HG02610 (cell line): ENCODE measurements at regions not wholly inside any gene's neighbourhood (a gene's known extent, or its start where the extent isn't known, plus 50 kb on each side); places are given as distances from the start of the nearest gene placed in this dataset.

Experiments
- ATAC-seq: cut with Tn5 transposase; IDR thresholded peaks from one replicate; pipeline ENCODE4 v1.9.1; 2021; ENCODE audit warnings: mild to moderate bottlenecking, moderate library complexity; ENCODE audit not compliant: unreplicated experiment

DNA sequence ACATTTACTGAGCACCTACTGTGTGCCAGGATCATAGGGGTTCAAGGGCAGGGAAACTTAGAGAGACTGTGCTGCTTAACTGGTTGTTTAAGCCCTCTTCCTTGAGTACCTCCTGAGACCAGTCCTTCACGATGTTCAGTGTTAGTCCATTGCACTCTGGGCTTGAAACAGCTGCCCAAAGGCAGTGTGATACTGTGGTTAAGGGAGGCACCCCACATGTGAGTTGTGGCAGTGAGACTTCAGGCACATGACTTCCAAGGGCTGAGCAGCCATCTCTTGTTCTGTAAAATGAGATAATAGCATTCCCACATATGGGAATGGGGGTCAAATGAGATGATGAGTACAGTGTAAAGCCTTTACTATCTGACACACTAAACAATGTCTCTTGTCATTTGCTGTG lies 75.1 kb downstream of the LINGO1 start:
- ATAC-seq: no peak

DNA sequence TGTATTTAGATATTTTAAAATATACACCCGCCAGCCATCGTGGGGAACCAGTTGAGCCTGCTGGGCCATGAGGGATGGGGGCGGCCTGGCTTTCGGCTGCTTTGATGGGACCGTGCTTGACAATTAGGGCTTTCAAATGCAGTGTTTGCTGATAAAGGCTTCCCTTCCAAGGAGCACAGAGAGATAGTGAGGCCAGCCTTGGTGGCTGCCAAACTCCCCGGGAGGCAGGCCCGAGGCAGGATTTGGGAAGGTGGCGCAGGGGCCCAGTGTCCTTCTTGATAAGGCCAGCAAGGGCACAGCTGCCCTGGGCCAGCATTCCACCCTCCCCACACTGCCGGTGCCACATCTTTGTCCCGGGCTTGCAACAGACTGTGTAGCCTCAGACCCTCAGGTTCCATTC lies 75.6 kb downstream of the LINGO1 start:
- ATAC-seq: no peak

DNA sequence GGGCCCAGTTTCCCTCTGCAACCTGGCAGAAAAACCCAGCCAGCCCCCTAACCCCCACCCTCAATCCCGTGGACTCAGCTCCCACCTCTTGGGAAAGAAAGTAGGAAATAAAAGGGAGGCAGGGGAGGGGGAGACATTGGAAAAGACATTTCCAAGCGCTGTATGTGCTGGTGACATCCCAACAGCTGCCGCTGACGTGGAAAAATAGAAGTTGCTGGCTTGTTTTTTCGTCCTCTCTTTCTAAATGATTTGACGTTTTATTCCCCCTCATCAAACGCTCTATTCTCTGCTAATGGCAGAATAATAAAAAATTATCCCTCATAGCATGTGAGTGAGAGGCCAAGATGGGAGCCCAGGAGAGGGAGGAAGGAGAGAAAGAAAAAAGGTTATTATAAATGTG lies 76.1 kb downstream of the LINGO1 start:
- no peak for ATAC-seq

DNA sequence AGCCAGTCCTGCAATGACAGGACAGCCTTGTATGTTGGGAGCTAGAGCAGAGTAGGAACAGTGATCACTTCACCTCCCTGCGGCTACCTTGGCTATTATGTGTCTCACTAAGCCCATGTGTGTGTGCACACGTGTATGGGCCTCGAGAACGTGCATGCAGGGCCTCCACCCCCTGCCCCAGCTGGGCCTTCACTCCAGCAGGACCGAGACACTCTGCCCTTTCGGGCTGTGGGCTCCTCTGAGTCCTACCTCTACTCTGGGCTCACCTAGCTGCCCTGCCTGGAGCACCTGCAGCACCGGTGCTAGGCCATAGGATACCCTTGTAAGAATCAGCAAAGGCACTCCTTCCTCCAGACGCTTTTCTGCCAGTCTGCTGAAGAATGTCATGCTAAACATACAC lies 77.5 kb downstream of the LINGO1 start:
- no peak for ATAC-seq

DNA sequence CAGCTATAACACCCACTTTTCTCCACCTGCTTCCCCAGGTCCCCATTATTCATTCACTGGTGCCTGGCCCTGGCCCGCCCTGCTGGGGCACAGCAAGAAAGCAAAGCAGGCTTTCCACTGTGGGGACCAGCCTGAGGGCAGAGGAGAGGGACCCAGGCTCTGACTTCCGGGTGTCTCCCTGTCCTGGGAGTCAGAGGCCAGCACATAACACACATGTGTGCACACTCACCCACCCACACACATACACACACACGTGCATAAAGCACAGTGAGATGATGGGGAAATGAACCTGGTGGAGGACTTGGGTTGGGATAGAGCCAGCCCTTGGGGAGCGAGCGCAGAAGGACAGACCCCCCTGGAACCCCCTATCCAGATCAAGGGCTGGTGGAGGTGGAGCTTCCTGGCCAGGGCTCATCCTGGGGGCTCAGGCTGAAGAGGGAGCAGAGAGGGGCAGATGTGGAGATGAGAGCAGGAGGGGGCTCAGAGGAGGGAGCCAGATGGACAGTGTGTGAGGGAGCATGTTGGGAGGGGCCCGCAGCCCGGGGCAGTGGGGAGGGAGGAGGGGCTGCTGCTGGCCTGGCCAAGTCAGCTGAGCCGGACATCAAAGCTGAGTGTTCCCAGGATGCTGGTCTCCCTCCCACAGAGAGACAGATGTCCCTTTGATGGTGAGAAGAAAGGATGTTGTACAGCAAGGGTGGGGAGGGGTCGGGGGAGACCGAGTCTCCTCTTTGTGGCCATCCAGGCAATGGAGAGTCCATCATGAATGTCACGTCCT lies 78.2 kb downstream of the LINGO1 start:
- no peak for ATAC-seq

DNA sequence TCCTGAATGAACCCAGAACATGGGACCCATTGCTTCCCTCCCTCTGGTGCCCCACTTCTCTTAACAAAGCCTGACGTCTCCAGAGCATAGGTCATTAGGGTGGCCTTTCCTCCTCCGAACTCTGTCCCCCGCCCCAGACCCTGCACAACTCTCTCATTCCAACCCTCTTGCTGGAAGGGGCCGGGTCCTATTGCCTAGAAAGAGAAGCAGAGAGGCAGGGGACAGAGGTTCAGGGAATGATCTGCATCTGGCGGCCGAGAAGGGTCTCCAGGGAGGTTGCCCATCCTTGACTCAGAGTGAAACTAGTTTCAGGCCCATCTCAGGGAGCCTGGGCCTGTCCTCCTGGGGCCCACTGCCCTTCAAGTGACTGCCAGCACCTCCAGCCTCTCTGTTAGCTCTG lies 79.0 kb downstream of the LINGO1 start:
- ATAC-seq: no peak

DNA sequence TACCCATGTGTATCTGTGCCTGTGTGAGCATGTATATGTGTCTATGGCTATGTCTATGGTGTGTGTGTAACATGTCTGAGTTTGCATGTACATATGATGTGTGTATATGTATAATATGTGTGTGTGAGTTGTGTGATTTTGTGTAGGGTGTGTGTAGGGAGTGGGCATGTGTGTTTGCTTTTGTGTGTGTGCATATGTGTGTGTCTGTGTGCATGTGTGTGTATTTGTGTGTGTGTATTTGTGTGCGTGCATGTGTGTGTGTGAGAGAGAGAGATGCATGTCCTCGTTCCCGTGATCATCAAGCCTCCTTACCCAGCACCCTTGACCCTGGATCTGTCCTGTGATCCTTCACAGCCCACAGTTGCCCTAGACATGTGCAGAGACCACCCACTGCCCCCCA lies 79.5 kb downstream of the LINGO1 start:
- ATAC-seq: no peak

DNA sequence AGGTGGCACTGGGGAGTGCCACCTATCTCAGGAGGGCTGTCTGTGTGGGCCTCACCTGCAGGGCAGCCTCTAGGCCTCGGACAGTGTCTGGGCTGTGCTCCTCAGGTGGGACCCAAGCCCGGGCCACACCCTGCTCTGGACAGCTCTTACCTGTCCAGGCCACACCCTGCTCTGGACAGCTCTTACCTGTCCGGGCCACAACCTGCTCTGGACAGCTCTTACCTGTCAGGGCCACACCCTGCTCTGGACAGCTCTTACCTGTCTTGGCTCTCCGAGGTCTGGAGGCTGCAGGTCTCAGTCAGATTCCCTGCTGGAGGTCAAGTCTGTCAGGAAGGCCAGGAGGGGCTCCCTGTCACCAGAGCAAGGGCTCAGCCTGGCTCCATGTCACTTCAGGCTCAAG lies 80.6 kb downstream of the LINGO1 start:
- ATAC-seq: no peak

DNA sequence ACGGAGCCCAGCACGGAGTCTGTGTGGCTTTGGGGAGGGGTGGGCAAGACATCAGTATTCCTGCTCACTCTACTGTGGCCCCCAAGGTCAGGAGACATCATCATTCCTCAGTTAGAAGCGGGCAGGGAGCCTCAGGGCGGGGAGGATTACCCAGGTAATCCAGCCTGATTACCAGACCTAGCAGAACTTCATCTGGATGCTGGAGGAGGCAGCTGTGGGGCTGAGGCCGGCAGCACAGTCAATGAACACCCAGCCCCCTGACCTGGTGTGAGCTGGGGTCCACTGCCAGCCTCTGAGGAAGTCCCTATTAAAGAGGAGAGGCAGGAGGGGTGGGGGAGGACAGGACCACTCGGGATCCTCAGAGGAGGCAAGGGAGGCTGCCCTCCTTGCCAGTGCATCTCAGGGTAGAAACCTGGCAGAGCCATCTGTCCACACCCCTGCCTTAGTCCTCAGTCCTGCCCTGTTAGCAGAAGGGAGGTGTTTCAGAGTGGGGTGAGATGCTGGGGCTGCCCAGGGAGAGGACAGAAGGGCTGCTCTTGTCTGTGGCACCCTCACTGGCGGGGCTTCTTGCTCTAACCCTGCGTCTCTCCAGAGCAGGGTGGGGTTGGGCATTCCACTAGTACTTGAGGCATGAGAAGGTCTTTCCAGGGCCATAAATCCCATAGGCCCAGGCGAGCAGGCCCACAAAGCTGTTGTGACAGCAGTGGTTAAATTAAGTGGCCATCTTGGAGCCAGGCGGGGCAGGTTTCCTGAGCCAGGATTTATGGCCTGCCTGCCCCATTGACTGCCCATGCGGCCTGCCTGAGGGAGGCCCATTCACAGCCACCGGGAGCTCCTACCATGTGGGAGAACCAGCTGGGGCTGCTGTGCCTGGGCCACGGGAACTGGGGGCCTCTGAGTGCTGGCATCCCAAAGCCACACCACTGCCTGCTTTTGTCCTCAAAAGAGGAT lies 82.1 kb downstream of the LINGO1 start:
- no peak for ATAC-seq

DNA sequence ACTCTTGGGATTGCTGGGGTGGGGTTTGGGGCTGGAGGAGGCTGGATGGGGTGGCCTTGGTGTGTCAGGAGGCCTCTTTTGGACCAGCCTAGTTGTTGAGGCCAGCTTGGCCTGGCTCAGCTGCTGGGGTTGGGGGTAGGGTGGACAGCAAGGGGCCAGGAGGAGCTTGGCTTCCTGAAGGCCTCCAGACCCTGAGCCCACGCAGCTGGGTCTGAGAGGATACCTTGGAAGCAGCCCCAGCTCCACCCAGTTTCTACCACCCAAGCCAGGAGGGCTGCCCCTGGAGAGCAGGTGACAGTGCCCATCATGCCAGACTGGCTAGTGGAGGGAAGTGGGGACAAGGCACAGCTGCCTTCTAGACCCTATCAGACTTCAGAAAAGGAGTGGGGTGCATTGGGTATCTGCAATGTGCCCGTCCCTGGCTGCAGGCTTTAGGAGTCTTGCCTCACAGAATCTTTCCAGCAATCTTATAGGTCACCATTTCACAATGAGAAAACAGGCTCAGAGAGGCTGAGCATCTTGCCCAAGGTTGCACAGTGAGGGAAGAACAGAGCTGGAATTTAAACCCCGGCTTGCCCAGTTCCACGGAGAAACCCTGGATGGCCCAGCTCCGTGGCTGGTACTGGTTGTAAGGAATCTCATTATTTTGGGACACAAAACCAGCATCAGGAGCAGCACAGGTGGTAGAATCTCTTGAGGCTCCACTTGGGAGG lies 83.0 kb downstream of the LINGO1 start:
- no peak for ATAC-seq

DNA sequence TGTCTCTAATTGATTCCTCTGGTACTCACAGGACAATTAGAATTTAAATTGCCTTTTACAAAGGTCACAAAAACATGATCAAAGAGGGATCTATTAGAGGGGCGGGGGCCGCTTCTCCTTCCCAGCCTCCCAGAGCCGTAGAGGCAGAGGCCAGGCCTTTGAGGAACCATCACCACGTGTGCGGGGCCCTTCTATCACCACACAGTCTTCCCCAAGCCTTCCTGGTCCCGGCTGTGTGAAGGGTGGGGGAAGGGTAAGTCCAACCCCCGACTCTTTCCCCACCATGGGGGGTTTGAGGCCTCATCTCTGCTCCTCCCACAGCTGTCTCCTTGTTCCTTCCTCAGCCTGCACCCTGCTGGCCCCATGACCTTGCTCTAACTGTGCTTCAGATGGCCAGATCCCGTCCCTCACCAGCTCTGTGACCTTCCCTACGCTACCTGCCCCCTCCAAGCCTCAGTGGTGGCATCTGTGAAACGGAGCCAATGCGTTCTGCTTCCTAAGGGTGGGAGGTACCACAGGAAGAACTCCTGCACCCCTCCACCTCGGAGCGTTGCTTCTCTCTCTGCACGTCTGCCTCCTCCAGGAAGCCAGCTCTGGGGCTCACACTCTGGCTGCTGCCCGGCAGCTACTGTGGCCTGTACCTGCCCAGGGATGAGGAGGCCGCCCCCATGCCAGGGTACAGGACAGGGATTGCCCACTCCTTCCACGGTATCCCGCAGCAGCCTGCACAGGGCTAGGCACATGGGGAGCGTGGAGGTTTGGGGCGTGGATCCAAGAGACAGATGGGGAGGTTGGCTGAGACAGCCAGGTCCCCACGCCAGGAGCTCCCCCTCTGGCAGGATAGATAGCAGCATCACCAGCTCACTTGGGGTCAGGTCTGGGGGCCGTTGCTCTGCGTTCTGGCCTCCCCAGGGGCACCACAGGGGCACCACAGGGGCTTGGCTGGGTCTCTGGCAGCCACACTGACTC lies 83.8 kb downstream of the LINGO1 start:
- ATAC-seq: no peak

DNA sequence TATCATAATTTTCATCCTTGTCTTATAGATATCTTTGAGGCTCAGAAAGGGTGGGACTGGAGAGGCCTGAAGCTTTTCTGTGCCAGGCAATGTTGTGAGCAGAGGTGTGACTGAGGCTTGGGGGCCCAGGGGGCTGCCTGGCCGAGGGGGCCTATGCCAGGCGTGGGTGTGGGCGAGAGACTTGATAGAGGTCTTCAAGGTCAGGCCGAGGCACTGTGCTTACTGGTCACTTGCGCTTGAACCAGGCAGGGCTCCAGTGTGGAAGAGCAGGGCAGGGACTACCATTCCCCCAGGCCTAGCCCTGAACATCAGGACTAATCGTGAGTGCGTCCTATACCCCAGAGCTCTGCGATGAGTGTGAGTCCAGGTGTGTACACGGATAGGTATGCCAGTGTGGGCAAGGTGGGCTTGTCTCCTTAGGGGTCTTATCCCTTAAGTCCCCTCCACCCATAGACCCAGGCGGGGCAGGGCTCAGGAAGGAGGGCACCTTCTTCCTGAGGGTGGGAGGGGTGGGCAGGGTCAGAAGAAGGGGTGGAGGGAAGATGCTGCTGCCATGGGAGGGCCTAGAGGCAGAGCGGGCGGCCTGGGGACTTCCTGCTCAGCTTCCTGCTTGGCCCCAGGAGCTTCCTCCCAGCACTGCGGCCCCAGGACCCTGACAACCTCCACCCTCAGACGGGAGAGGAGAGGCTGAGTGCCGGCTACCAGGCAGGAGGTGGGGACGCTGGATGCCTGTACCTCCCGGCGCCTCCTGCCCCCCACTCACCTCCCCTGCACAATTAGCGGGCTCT lies 84.7 kb downstream of the LINGO1 start:
- no peak for ATAC-seq

DNA sequence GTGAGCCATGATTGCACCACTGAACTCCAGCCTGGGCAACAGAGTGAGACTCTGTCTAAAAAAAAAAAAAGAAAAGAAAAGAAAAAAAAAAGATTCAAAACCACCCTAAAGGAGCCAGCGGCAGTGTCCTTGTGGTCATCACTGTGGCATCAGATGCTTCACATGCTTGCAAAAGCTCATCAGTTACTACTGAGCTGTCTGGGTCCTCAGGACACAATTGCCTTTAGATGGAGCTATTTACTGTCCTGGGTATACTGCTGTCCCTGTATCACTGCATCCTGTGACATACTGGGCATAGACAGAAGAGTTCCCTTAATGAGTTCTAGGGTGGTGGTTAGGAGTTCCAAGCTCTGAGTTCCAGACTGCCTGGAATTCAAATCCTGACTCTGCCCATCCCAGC lies 85.8 kb downstream of the LINGO1 start:
- no peak for ATAC-seq

DNA sequence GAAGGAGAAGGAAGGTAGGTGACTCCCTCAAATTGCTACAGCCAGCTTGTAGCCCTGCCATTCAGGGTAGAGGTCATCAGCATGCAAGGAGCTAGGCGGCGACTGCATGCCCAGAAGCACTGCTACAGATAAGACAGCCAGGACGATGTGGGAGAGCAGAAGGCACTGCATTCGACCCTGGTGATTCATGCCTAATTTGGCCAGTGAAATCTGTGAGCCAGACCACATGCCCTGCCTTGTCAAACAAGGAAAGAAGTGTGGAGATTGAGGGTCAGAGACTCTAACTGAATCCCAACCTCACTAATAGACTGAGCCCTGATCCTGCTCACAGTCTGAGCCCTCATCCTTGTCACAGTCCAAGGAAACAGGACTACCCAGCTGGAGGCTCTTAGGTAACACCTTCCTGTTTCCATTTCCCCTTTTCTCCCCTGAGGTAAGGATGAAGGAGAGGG lies 86.6 kb downstream of the LINGO1 start:
- no peak for ATAC-seq

DNA sequence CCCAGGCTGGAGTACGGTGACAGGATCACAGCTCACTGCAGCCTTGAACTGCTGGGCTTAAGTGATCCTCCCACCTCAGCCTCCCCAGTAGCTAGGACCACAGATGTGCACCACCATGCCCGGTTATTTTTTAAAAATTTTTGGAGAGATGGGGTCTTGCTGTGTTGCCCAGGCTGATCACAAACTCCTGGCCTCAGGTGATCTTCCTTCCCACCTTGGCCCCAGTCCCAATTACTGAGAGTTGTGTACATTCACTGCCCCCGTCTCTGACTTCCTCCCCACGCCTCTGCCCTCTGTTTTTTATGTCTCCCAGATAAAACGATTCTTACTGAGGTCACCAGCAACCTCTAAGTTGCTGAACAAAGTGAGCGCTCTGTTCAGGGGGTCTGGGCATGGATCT lies 87.7 kb downstream of the LINGO1 start:
- ATAC-seq: no peak

DNA sequence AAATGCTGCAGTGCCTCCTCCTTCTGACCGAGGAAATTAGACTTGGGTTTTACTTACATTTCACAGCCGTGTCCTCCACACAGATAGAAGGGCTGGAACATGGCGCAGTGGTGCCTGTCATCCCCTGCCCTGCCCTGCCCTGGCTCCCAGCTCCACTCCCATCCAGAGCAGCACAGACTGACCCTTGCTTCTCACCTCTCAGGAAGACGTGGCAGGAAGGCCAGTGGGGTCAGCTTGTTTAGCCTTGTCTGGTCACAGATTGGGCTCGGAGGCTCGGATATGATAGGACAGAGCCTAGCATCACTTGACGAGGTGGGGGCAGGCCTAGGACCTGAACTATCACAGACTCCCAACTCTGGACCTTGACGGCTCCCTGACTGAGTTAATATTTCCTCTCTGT lies 88.5 kb downstream of the LINGO1 start:
- ATAC-seq: no peak

DNA sequence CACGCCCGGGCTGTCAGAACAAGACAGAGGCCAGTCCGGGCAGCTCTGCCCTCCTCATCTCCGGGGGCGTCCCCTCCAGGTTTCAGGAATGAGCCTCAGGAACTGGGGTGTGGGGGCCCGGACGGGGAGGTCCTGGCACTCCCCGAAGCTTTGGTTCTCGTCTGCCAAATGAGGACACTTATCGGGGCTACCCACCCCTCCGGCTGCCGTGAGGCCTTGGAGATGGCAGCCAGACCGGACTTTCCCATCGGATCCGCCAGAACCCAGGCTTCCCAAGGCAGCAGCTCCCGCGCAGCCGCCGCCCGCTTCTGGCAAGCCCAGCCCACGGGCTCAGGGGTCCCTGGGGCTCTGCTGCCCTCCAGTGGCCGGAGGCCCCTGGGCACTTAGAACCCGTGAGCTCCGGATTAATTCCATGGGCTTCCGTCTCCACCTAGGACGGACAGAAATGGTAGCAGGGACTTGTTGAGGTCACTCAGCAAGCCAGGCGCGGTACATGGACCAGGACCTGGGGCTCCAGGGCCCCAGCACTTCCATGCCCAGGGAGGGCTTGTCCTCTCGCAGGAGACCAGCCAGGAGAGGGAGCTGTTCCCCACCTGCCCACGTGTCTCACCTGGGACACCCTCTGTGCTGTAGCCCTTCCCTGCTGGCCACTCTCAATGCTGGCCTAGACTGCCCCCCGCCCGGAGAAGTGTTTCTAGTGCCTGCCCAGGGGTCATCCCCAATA lies 89.4 kb downstream of the LINGO1 start:
- peak; percentile 70 for ATAC-seq

DNA sequence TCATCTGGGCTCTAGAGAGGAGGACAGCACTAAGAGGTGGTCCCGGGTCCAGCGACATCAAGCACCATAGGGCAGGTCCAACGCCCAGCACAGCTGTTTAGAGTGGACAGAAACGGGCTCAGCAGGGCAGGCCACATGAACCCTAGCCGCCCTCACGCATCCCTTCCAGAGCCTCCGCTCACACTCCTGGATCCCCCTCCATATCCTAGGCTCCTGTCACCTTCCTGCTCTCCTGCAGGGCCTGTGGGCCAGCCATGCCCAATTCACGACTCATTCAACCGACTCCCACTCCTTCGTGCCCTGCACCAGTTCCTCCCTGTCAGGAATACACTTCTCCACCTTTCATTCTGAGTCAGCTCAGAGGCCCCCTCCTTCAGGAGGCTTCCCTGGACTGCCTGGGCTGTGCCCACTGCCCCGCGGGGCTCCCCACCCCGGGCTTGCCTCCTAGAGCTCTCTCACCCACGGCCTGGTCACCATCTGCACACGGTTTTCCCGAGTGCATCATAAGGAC lies 90.2 kb downstream of the LINGO1 start:
- no peak for ATAC-seq
